GM12874 (cell line): ENCODE measurements at regions not wholly inside any gene's neighbourhood (a gene's known extent, or its start where the extent isn't known, plus 50 kb on each side); places are given as distances from the start of the nearest gene placed in this dataset.

ENCODE experiments used
- TF ChIP-seq, protein P1 (sequence below): IDR thresholded peaks from 2 replicates; pipeline ENCODE4 v1.5.1; 2011; ENCODE audit warnings: low read depth, mild to moderate bottlenecking, control low read depth, low read length, moderate library complexity; ENCODE audit not compliant: insufficient read depth

GRCh38 chr10:62589689-62590088 is 214.8 kb upstream of the ADO start:
- TF ChIP-seq, protein P1, sequence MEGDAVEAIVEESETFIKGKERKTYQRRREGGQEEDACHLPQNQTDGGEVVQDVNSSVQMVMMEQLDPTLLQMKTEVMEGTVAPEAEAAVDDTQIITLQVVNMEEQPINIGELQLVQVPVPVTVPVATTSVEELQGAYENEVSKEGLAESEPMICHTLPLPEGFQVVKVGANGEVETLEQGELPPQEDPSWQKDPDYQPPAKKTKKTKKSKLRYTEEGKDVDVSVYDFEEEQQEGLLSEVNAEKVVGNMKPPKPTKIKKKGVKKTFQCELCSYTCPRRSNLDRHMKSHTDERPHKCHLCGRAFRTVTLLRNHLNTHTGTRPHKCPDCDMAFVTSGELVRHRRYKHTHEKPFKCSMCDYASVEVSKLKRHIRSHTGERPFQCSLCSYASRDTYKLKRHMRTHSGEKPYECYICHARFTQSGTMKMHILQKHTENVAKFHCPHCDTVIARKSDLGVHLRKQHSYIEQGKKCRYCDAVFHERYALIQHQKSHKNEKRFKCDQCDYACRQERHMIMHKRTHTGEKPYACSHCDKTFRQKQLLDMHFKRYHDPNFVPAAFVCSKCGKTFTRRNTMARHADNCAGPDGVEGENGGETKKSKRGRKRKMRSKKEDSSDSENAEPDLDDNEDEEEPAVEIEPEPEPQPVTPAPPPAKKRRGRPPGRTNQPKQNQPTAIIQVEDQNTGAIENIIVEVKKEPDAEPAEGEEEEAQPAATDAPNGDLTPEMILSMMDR = no peak

- TF ChIP-seq, protein P1 = no peak
Measured at GRCh38 chr10:62590306-62590705, 214.2 kb upstream of the ADO start.

- TF ChIP-seq, protein P1 = peak; percentile 83
Measured at GRCh38 chr10:62594093-62594520, 210.4 kb upstream of the ADO start.

DNA sequence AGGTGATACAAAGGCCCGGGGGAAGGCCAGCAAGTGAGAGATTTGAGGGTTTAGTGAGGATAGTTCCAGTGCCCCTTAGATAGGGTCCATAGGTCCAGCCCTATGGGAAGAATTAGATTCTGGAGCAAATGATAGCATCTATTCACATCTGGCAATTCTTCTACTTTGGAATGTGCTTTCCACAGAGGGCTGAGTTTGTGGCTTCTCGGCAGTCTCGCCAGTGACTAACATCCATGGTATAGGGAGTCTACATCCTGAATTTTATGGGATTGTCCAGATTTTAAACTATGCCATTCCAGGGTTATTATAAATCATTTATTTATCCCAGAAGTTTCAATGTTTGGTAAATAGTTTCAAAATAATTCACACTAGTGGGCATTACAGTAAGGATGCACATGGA is 207.3 kb upstream of the ADO start:
- TF ChIP-seq, protein P1 = no peak

GRCh38 chr10:62599161-62599560 is 205.4 kb upstream of the ADO start:
- TF ChIP-seq, protein P1 = no peak

GRCh38 chr10:62610649-62611229 is 193.8 kb upstream of the ADO start:
- TF ChIP-seq, protein P1 = peak; percentile 95

DNA sequence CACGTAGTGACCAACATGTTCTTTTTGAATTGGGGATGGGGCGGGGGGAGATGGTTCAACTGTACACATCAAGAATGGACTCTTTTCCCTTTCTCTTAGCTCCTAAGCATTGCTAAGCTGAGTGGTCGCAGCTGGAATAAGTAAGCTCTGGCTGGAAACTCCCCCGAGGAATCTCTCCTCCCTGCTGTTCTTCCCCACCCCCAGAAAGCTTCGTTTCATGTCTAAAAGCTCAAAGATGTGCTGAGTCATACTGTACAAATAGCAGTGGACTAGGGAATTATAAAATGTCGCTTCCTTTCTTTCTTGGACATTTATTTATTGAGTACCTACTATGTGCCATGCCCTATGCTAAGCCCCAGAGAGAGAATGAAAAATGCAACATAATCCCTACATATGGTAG is 191.1 kb upstream of the ADO start:
- TF ChIP-seq, protein P1 = no peak
